Cardiac fibroblast (primary cell): ENCODE measurements at regions not wholly inside any gene's neighbourhood (a gene's known extent, or its start where the extent isn't known, plus 50 kb on each side); places are given as distances from the start of the nearest gene placed in this dataset.

Experiments
- DNase-seq, 2 donors: peaks; one replicate each; pipeline versions ENCODE4 v3.0.0 to v3.0.0-alpha.2; 2010; ENCODE audit warnings: low read depth in 2 of 2
- H3K4me3 ChIP-seq, 2 donors: replicated peaks in 1 of 2; 1 replicate in 1 of 2; 2 replicates in 1 of 2; pipeline ENCODE4 v1.5.1; 2011; ENCODE audit warnings: low read depth in 2 of 2, low read length in 2 of 2, mild to moderate bottlenecking in 2 of 2, moderate library complexity in 1 of 2
- CTCF ChIP-seq: IDR thresholded peaks from one replicate; pipeline ENCODE4 v1.5.1; 2011; ENCODE audit warnings: low read depth, mild to moderate bottlenecking, low read length, inconsistent platforms

DNA sequence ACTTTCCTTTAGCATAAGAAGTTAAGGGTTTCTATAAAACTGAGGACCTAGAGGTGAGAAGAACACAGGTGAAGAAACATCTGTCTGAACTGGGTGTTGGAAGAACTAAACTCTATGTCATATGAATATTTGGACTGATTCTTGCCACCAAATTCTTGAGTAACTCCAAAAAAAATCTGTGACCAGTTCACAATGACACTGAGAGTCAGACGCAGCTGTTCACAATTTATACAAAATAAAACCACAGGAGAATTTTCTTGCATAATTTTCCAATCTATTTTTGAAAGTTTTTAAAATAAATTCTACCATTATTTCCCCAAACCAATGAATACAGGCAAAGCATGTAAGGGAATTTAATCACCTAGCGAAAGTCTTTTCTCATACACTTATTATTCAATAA lies 148.1 kb upstream of the TCF21 start:
- DNase-seq, result no peak
- no peak for TF ChIP-seq CTCF
- H3K4me3 ChIP-seq, result no peak overlapping the region

- no peak overlapping the region for H3K4me3 ChIP-seq
- no peak for TF ChIP-seq CTCF
- peak; percentile 30 to 55 for DNase-seq
These were observed 147.5 kb upstream of the TCF21 start for GRCh38 chr6:133741375-133741861.

GRCh38 chr6:133743621-133744020 lies 145.3 kb upstream of the TCF21 start:
- H3K4me3 ChIP-seq, result no peak overlapping the region
- no peak for DNase-seq
- no peak for TF ChIP-seq CTCF

- no peak for DNase-seq
- no peak overlapping the region for H3K4me3 ChIP-seq
- TF ChIP-seq CTCF, result no peak
These were observed 142.5 kb upstream of the TCF21 start for GRCh38 chr6:133746417-133746770.

- peak; percentile 21 to 61 for DNase-seq
- TF ChIP-seq CTCF, result no peak
- no peak overlapping the region for H3K4me3 ChIP-seq
These were observed 140.3 kb upstream of the TCF21 start for GRCh38 chr6:133748628-133749027.

- no peak for DNase-seq
- H3K4me3 ChIP-seq, result no peak overlapping the region
- no peak for TF ChIP-seq CTCF
These were observed 139.5 kb upstream of the TCF21 start for GRCh38 chr6:133749427-133749826.

- no peak for TF ChIP-seq CTCF
- DNase-seq, result no peak
- no peak overlapping the region for H3K4me3 ChIP-seq
These were observed 136.8 kb upstream of the TCF21 start for GRCh38 chr6:133752129-133752528.
